H1 (cell line): ENCODE measurements at regions not wholly inside any gene's neighbourhood (a gene's known extent, or its start where the extent isn't known, plus 50 kb on each side); places are given as distances from the start of the nearest gene placed in this dataset.

Experiments used
- BACH1 ChIP-seq: IDR thresholded peaks from 2 replicates; pipeline ENCODE4 v1.6.1; 2012; ENCODE audit warnings: low read length, improper control_type of control experiment
- HDAC6 ChIP-seq: IDR thresholded peaks from one replicate; pipeline ENCODE4 v1.7.1; 2012; ENCODE audit warnings: low read depth, mild to moderate bottlenecking, inconsistent platforms, low read length, moderate library complexity
- JUN ChIP-seq: IDR thresholded peaks from 2 replicates; pipeline ENCODE4 v1.6.1; 2011; ENCODE audit warnings: low read depth, mild to moderate bottlenecking, improper control_type of control experiment, low read length

GRCh38 chr1:78408192-78408591 is 82.6 kb upstream of the PTGFR start (continued):
- TF ChIP-seq BACH1 (no peak), HDAC6 (no peak), JUN (no peak)
